ENCODE measurements at regions not wholly inside any gene's neighbourhood (a gene's known extent, or its start where the extent isn't known, plus 50 kb on each side); places are given as distances from the start of the nearest gene placed in this dataset.

GRCh38 chr2:167368371-167368770, 480.1 kb downstream of the XIRP2 start:
- DNase-seq (ENCODE audit: low spot score), result no peak
- Mint-ChIP-seq H3K27me3 (ENCODE audit: unreplicated experiment) (no peaks in the 10 kb centered on the region), H3K4me3 (ENCODE audit: unreplicated experiment) (no peak overlapping the region), H3K27ac (ENCODE audit: unreplicated experiment) (no peak overlapping the region), H3K36me3 (ENCODE audit: low read depth, unreplicated experiment) (no peaks in the 10 kb centered on the region), H3K4me1 (ENCODE audit: unreplicated experiment) (no peaks in the 10 kb centered on the region), H3K9me3 (ENCODE audit: unreplicated experiment) (no peaks in the 10 kb centered on the region)
- no peak for TF ChIP-seq CTCF (IDR thresholded peaks at IDR 0.05; ENCODE audit: unreplicated experiment)

GRCh38 chr2:167365216-167365615, 476.9 kb downstream of the XIRP2 start:
- Mint-ChIP-seq H3K27me3 (ENCODE audit: unreplicated experiment) (no peaks in the 10 kb centered on the region), H3K36me3 (ENCODE audit: low read depth, unreplicated experiment) (no peaks in the 10 kb centered on the region), H3K4me1 (ENCODE audit: unreplicated experiment) (no peaks in the 10 kb centered on the region), H3K27ac (ENCODE audit: unreplicated experiment) (no peak overlapping the region), H3K4me3 (ENCODE audit: unreplicated experiment) (no peak overlapping the region), H3K9me3 (ENCODE audit: unreplicated experiment) (no peaks in the 10 kb centered on the region)
- DNase-seq (ENCODE audit: low spot score), result no peak
- no peak for TF ChIP-seq CTCF (IDR thresholded peaks at IDR 0.05; ENCODE audit: unreplicated experiment)

GRCh38 chr2:167361426-167361825, 473.1 kb downstream of the XIRP2 start:
- no peaks in the 10 kb centered on the region for H3K36me3 Mint-ChIP-seq (ENCODE audit: low read depth, unreplicated experiment)
- no peak for TF ChIP-seq CTCF (IDR thresholded peaks at IDR 0.05; ENCODE audit: unreplicated experiment)
- DNase-seq (ENCODE audit: low spot score), result no peak
- H3K9me3 Mint-ChIP-seq (ENCODE audit: unreplicated experiment), result no peaks in the 10 kb centered on the region
- H3K4me3 Mint-ChIP-seq (ENCODE audit: unreplicated experiment), result no peak overlapping the region
- no peaks in the 10 kb centered on the region for H3K4me1 Mint-ChIP-seq (ENCODE audit: unreplicated experiment)
- H3K27ac Mint-ChIP-seq (ENCODE audit: unreplicated experiment), result no peak overlapping the region
- H3K27me3 Mint-ChIP-seq (ENCODE audit: unreplicated experiment), result no peaks in the 10 kb centered on the region

- no peaks in the 10 kb centered on the region for H3K9me3 Mint-ChIP-seq (ENCODE audit: unreplicated experiment)
- no peaks in the 10 kb centered on the region for H3K4me1 Mint-ChIP-seq (ENCODE audit: unreplicated experiment)
- H3K27ac Mint-ChIP-seq (ENCODE audit: unreplicated experiment), result no peak overlapping the region
- DNase-seq (ENCODE audit: low spot score), result no peak
- no peak overlapping the region for H3K4me3 Mint-ChIP-seq (ENCODE audit: unreplicated experiment)
- H3K27me3 Mint-ChIP-seq (ENCODE audit: unreplicated experiment), result no peaks in the 10 kb centered on the region
- no peaks in the 10 kb centered on the region for H3K36me3 Mint-ChIP-seq (ENCODE audit: low read depth, unreplicated experiment)
- TF ChIP-seq CTCF (IDR thresholded peaks at IDR 0.05; ENCODE audit: unreplicated experiment), result no peak
These were observed 467.5 kb downstream of the XIRP2 start for GRCh38 chr2:167355821-167356220.

- DNase-seq (ENCODE audit: low spot score), result no peak
- H3K36me3 Mint-ChIP-seq (ENCODE audit: low read depth, unreplicated experiment), result no peaks in the 10 kb centered on the region
- no peaks in the 10 kb centered on the region for H3K27me3 Mint-ChIP-seq (ENCODE audit: unreplicated experiment)
- no peaks in the 10 kb centered on the region for H3K9me3 Mint-ChIP-seq (ENCODE audit: unreplicated experiment)
- no peak overlapping the region for H3K4me3 Mint-ChIP-seq (ENCODE audit: unreplicated experiment)
- no peak overlapping the region for H3K27ac Mint-ChIP-seq (ENCODE audit: unreplicated experiment)
- H3K4me1 Mint-ChIP-seq (ENCODE audit: unreplicated experiment), result no peaks in the 10 kb centered on the region
- no peak for TF ChIP-seq CTCF (IDR thresholded peaks at IDR 0.05; ENCODE audit: unreplicated experiment)
These were observed 465.5 kb downstream of the XIRP2 start for GRCh38 chr2:167353605-167354280.

Data from endothelial cell (in vitro differentiated cells).